ENCODE measurements at regions not wholly inside any gene's neighbourhood (a gene's known extent, or its start where the extent isn't known, plus 50 kb on each side); places are given as distances from the start of the nearest gene placed in this dataset.

- H3K4me2 ChIP-seq (ENCODE audit: insufficient read depth, low read length), result no peak overlapping the region
- no peaks in the 10 kb centered on the region for H4K20me1 ChIP-seq (replicated peaks; ENCODE audit: control insufficient read depth, extremely low read depth, insufficient read depth, low read length)
- no peaks in the 10 kb centered on the region for H3K27me3 ChIP-seq (ENCODE audit: control insufficient read depth in 2 of 2, insufficient read depth in 2 of 2, low read length in 2 of 2)
- DNase-seq (ENCODE audit: low read depth, low spot score), result no peak
- dilution Hi-C loops (cut with MboI; ENCODE audit: extremely low pct_ligation_motif_present, low sequenced_read_pairs), result no loop called here
- H3K4me1 ChIP-seq (ENCODE audit: control insufficient read depth, extremely low read depth, insufficient read depth, low read length), result no peaks in the 10 kb centered on the region
- no peak overlapping the region for H2AFZ ChIP-seq (ENCODE audit: low read depth, low read length)
- H3K9me1 ChIP-seq (replicated peaks; ENCODE audit: control insufficient read depth, extremely low read depth, insufficient read depth, low read length), result no peaks in the 10 kb centered on the region
- TF ChIP-seq EZH2 (IDR thresholded peaks at IDR 0.05; ENCODE audit: borderline replicate concordance, low read depth, low read length, severe bottlenecking) (no peak), POLR2AphosphoS5 (IDR thresholded peaks at IDR 0.05; ENCODE audit: insufficient read depth, low read depth, low read length) (no peak)
- ChIA-PET CTCF (no interaction called here), POLR2A (no interaction called here)
- FAIRE-seq, result no peak
- intact Hi-C loops (cut with micrococcal nuclease), result no loop called here
- H3K27ac ChIP-seq (ENCODE audit: insufficient read depth, low read depth, low read length), result no peak overlapping the region
- no peak overlapping the region for H3K4me3 ChIP-seq (replicated peaks in 1 of 3; ENCODE audit: insufficient read depth in 1 of 3, low read depth in 1 of 3, low read length in 3 of 3)
- H3K36me3 ChIP-seq (ENCODE audit: control insufficient read depth in 2 of 2, extremely low read depth in 1 of 2, insufficient read depth in 2 of 2, low read length in 2 of 2), result no peaks in the 10 kb centered on the region
- H3K9me3 ChIP-seq (replicated peaks; ENCODE audit: control insufficient read depth, insufficient read depth, low read length), result no peaks in the 10 kb centered on the region
- no peaks in the 10 kb centered on the region for H3K79me2 ChIP-seq (ENCODE audit: control insufficient read depth, insufficient read depth, low read length)
- no TSS peak for BruUV-seq (replicated peaks)
- no peak overlapping the region for H3K9ac ChIP-seq (replicated peaks; ENCODE audit: extremely low read depth, insufficient read depth, low read length)
Measured at GRCh38 chr5:29309359-29309758, 1884.1 kb upstream of the CDH6 start.

GRCh38 chr5:29307478-29307877, 1886.0 kb upstream of the CDH6 start:
- Histone ChIP-seq H3K4me1 (ENCODE audit: control insufficient read depth, extremely low read depth, insufficient read depth, low read length) (no peaks in the 10 kb centered on the region), H3K27ac (ENCODE audit: insufficient read depth, low read depth, low read length) (no peak overlapping the region), H3K4me2 (ENCODE audit: insufficient read depth, low read length) (no peak overlapping the region), H3K9ac (replicated peaks; ENCODE audit: extremely low read depth, insufficient read depth, low read length) (no peak overlapping the region), H4K20me1 (replicated peaks; ENCODE audit: control insufficient read depth, extremely low read depth, insufficient read depth, low read length) (no peaks in the 10 kb centered on the region), H2AFZ (ENCODE audit: low read depth, low read length) (no peak overlapping the region), H3K9me3 (replicated peaks; ENCODE audit: control insufficient read depth, insufficient read depth, low read length) (no peaks in the 10 kb centered on the region), H3K79me2 (ENCODE audit: control insufficient read depth, insufficient read depth, low read length) (no peaks in the 10 kb centered on the region), H3K36me3 (ENCODE audit: control insufficient read depth in 2 of 2, extremely low read depth in 1 of 2, insufficient read depth in 2 of 2, low read length in 2 of 2) (no peaks in the 10 kb centered on the region), H3K27me3 (ENCODE audit: control insufficient read depth in 2 of 2, insufficient read depth in 2 of 2, low read length in 2 of 2) (no peaks in the 10 kb centered on the region), H3K9me1 (replicated peaks; ENCODE audit: control insufficient read depth, extremely low read depth, insufficient read depth, low read length) (no peaks in the 10 kb centered on the region), H3K4me3 (replicated peaks in 1 of 3; ENCODE audit: insufficient read depth in 1 of 3, low read depth in 1 of 3, low read length in 3 of 3) (no peak overlapping the region)
- intact Hi-C loops (cut with micrococcal nuclease), result no loop called here
- no peak for TF ChIP-seq GATA2 (IDR thresholded peaks at IDR 0.05; ENCODE audit: insufficient read depth, insufficient read length, low read depth, low read length)
- TF ChIP-seq CTCF (IDR thresholded peaks at IDR 0.05; ENCODE audit: extremely low read depth in 1 of 2, insufficient read depth in 1 of 2, low read depth in 1 of 2, low read length in 2 of 2), result no peak
- TF ChIP-seq EZH2 (IDR thresholded peaks at IDR 0.05; ENCODE audit: borderline replicate concordance, low read depth, low read length, severe bottlenecking), result no peak
- TF ChIP-seq MAX (IDR thresholded peaks at IDR 0.05; ENCODE audit: insufficient read depth, insufficient read length), result no peak
- no peak for TF ChIP-seq FOS (IDR thresholded peaks at IDR 0.05; ENCODE audit: borderline replicate concordance, insufficient read depth, low read length)
- TF ChIP-seq MYC (IDR thresholded peaks at IDR 0.05; ENCODE audit: low read depth, low read length), result no peak
- no peak for TF ChIP-seq POLR2A (IDR thresholded peaks at IDR 0.05; ENCODE audit: low read depth, low read length)
- no peak for TF ChIP-seq POLR2AphosphoS5 (IDR thresholded peaks at IDR 0.05; ENCODE audit: insufficient read depth, low read depth, low read length)
- no peak for TF ChIP-seq JUN (IDR thresholded peaks at IDR 0.05; ENCODE audit: borderline replicate concordance, insufficient read depth, insufficient read length, low read depth)
- dilution Hi-C loops (cut with MboI; ENCODE audit: extremely low pct_ligation_motif_present, low sequenced_read_pairs), result no loop called here
- CTCF ChIA-PET, result no interaction called here
- FAIRE-seq (no peak), DNase-seq (ENCODE audit: low read depth, low spot score) (no peak)
- POLR2A ChIA-PET, result no interaction called here
- no TSS peak for BruUV-seq (replicated peaks)

All from endothelial cell of umbilical vein (primary cell).